HUES64 (cell line): ENCODE measurements at regions not wholly inside any gene's neighbourhood (a gene's known extent, or its start where the extent isn't known, plus 50 kb on each side); places are given as distances from the start of the nearest gene placed in this dataset.
"Not testable (repeated sequence)": the region's sequence is repeated elsewhere in the genome, so short reads cannot be mapped to it uniquely, and the experiment has no call there.

ENCODE experiments used
- H3K27ac ChIP-seq: 2 replicates; pipeline ENCODE4 v1.7.0; 2013; ENCODE audit warnings: low read depth, low read length, inconsistent platforms
- H3K27me3 ChIP-seq: 2 replicates; pipeline ENCODE4 v1.6.1; 2013; ENCODE audit warnings: mild to moderate bottlenecking, low read length; ENCODE audit not compliant: insufficient read depth
- H3K36me3 ChIP-seq: 2 replicates; pipeline ENCODE4 v1.6.1; 2013; ENCODE audit warnings: mild to moderate bottlenecking, low read length; ENCODE audit not compliant: insufficient read depth
- H3K4me1 ChIP-seq: 2 replicates; pipeline ENCODE4 v1.6.1; 2013; ENCODE audit warnings: mild to moderate bottlenecking, low read length, moderate library complexity; ENCODE audit not compliant: insufficient read depth
- H3K4me3 ChIP-seq: 2 replicates; pipeline ENCODE4 v1.5.1; 2013; ENCODE audit warnings: mild to moderate bottlenecking, low read length, moderate library complexity
- H3K9ac ChIP-seq: 2 replicates; pipeline ENCODE4 v1.6.1; 2013; ENCODE audit warnings: mild to moderate bottlenecking, low read depth, low read length
- H3K9me3 ChIP-seq: 2 replicates; pipeline ENCODE4 v1.6.1; 2013; ENCODE audit warnings: low read depth, low read length; ENCODE audit not compliant: insufficient read depth
- WGBS: fragments of 150-250, 120-280 bp; methylation state at CpG from one replicate; pipeline ENCODE4 v1.1.7; 2013; ENCODE audit warnings: missing lambda C conversion rate; 5-methylcytosine and 5-hydroxymethylcytosine counted together

DNA sequence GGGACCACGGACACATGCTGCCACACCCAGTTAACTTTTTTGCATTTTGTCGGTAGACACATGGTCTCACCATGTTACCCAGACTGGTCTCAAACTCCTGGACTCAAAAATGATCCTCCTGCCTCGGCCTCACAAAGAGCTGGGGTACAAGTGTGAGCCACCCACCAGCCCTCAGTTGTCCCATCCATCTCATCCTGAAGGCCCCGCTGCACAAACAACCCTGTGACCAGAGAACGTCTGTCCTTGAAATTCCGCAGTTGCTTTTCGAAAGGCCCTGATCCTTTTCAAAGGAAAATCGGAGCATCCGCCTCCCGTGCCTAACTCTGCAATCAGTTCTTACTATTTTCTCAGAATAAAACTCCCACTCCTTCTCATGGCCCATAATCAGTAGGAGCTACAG lies 138.3 kb upstream of the USP29 start:
- H3K27ac ChIP-seq, H3K27me3 ChIP-seq, H3K36me3 ChIP-seq, H3K4me3 ChIP-seq, H3K9ac ChIP-seq, H3K4me1 ChIP-seq: not testable (repeated sequence)
- H3K9me3 ChIP-seq, result peaks cover 92% of the 10 kb centered on the region
- 82% methylated on average over 10 of the region's 10 CpGs for WGBS

GRCh38 chr19:56983171-56983570 lies 136.6 kb upstream of the USP29 start:
- Histone ChIP-seq H3K36me3 (no peaks in the 10 kb centered on the region), H3K9ac (no peak overlapping the region), H3K4me1 (no peaks in the 10 kb centered on the region), H3K27me3 (no peaks in the 10 kb centered on the region), H3K27ac (no peak overlapping the region), H3K4me3 (no peak overlapping the region), H3K9me3 (peaks cover 92% of the 10 kb centered on the region)
- 79% methylated on average over 7 of the region's 7 CpGs for WGBS

- H3K9ac ChIP-seq, result no peak overlapping the region
- H3K4me3 ChIP-seq, result no peak overlapping the region
- WGBS, result 41% methylated on average over 2 of the region's 3 CpGs
- H3K27me3 ChIP-seq, result no peaks in the 10 kb centered on the region
- no peaks in the 10 kb centered on the region for H3K36me3 ChIP-seq
- H3K27ac ChIP-seq, result no peak overlapping the region
- peaks cover 91% of the 10 kb centered on the region for H3K9me3 ChIP-seq
- no peaks in the 10 kb centered on the region for H3K4me1 ChIP-seq
Observed at GRCh38 chr19:56983804-56984203, 136.0 kb upstream of the USP29 start.

DNA sequence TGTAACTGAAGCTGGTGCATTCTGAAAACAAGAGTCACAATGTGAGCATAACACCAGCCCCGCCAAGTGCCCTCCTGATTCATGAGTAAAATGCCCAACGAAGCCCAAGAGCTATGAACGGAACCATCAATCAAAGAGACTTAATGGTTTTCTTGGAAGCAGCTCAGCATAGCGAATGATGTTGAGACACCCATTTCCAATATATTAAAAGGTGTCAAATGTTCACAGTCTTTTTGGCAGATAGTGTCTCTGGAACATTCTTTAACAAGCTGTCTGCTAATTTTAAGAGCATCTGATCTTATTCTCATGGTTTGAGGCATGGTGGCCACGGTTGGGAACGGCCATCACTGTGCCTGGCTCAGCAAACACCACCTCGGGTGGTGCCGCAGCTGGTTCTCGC lies 133.4 kb upstream of the USP29 start:
- peaks cover 88% of the 10 kb centered on the region for H3K9me3 ChIP-seq
- no peaks in the 10 kb centered on the region for H3K4me1 ChIP-seq
- WGBS, result 70% methylated on average over 8 of the region's 9 CpGs
- H3K4me3 ChIP-seq, result no peak overlapping the region
- no peak overlapping the region for H3K27ac ChIP-seq
- H3K27me3 ChIP-seq, result no peaks in the 10 kb centered on the region
- H3K9ac ChIP-seq, result no peak overlapping the region
- H3K36me3 ChIP-seq, result no peaks in the 10 kb centered on the region

GRCh38 chr19:56987184-56987583 lies 132.6 kb upstream of the USP29 start:
- H3K4me3 ChIP-seq, result no peak overlapping the region
- peaks cover 89% of the 10 kb centered on the region for H3K9me3 ChIP-seq
- H3K9ac ChIP-seq, result no peak overlapping the region
- H3K36me3 ChIP-seq, result no peaks in the 10 kb centered on the region
- H3K27me3 ChIP-seq, result no peaks in the 10 kb centered on the region
- H3K4me1 ChIP-seq, result no peaks in the 10 kb centered on the region
- 82% methylated on average over 15 of the region's 15 CpGs for WGBS
- no peak overlapping the region for H3K27ac ChIP-seq

DNA sequence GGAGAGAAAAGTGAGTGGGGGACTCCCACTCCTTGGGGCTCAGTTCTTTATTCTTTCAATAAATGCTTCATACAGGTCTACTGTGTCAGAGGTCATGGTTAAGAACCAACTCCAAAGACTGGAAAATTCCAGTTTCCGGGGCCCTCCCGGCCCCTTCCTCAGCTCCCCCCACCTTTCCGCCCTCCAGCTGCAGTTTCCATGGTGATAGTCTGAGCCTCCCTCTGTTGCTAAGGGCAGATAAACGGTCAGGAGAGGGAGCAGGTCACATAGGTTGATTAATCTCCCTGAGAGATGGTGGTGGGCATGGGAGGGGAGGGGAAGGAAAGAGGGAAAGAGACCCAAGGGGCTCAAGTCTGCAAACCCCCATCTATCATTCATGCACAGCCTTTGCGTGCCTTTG lies 131.5 kb upstream of the USP29 start:
- no peak overlapping the region for H3K27ac ChIP-seq
- WGBS, result 80% methylated on average over 4 of the region's 5 CpGs
- H3K9ac ChIP-seq, result no peak overlapping the region
- no peaks in the 10 kb centered on the region for H3K27me3 ChIP-seq
- no peaks in the 10 kb centered on the region for H3K36me3 ChIP-seq
- peaks cover 89% of the 10 kb centered on the region for H3K9me3 ChIP-seq
- no peaks in the 10 kb centered on the region for H3K4me1 ChIP-seq
- H3K4me3 ChIP-seq, result no peak overlapping the region

GRCh38 chr19:56991912-56992311 lies 127.9 kb upstream of the USP29 start:
- H3K4me3 ChIP-seq, result no peak overlapping the region
- H3K36me3 ChIP-seq, result no peaks in the 10 kb centered on the region
- WGBS, result 60% methylated on average over 7 of the region's 7 CpGs
- H3K4me1 ChIP-seq, result no peaks in the 10 kb centered on the region
- no peak overlapping the region for H3K9ac ChIP-seq
- no peak overlapping the region for H3K27ac ChIP-seq
- peaks cover 83% of the 10 kb centered on the region for H3K9me3 ChIP-seq
- H3K27me3 ChIP-seq, result no peaks in the 10 kb centered on the region

DNA sequence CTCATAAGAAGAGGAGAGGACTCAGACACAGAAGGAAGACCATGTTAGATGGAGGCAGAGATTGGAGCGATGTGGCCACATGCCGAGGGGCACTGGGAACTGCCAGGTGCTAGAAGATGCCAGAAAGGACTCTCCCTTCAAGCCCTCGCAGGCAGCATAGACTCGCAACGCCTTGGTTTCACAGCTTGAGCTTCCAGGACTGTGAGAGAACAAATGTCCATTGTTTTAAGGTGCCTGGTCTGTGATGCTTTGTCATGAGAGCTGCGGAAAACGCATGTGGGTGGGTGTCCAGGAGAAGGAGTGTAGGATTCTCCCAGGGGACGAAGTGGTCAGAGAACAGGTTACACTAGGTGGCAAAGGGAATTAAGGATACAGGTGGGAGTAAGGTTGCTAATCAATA lies 125.9 kb upstream of the USP29 start:
- Histone ChIP-seq H3K9me3 (peaks cover 83% of the 10 kb centered on the region), H3K27me3 (no peaks in the 10 kb centered on the region), H3K27ac (no peak overlapping the region), H3K4me3 (no peak overlapping the region), H3K36me3 (no peaks in the 10 kb centered on the region), H3K4me1 (no peaks in the 10 kb centered on the region), H3K9ac (no peak overlapping the region)
- 80% methylated on average over 8 of the region's 8 CpGs for WGBS

- 77% methylated on average over 22 of the region's 23 CpGs for WGBS
- Histone ChIP-seq H3K9ac (no peak overlapping the region), H3K9me3 (peaks cover 84% of the 10 kb centered on the region), H3K4me1 (no peaks in the 10 kb centered on the region), H3K27me3 (no peaks in the 10 kb centered on the region), H3K4me3 (no peak overlapping the region), H3K36me3 (no peaks in the 10 kb centered on the region), H3K27ac (no peak overlapping the region)
Observed at GRCh38 chr19:56994251-56995017, 125.4 kb upstream of the USP29 start.

- Histone ChIP-seq H3K27me3 (no peaks in the 10 kb centered on the region), H3K27ac (no peak overlapping the region), H3K9ac (no peak overlapping the region), H3K9me3 (peaks cover 84% of the 10 kb centered on the region), H3K36me3 (no peaks in the 10 kb centered on the region), H3K4me1 (no peaks in the 10 kb centered on the region), H3K4me3 (no peak overlapping the region)
- WGBS, result 92% methylated on average over 9 of the region's 9 CpGs
Observed at GRCh38 chr19:56995303-56995702, 124.5 kb upstream of the USP29 start.

DNA sequence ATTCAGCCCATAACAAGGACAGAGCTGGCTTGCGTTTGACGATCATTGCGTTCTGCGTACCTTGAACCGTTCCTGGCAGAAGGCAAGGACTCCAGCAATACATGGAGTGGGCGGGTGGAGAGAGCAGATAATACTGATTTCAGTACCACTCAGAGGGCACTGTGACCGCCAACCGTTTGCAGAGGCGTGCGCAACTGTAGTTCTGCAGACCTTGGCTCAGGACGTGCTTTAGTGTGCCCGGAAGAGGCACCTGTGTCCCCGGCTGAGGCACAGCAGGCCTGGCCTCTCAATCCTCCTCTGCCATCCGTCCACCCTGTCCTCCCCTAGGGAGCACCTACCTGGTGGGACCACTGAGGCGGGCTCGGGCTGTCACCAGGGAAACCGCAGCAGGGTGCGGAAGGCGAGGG lies 117.6 kb upstream of the USP29 start:
- no peaks in the 10 kb centered on the region for H3K36me3 ChIP-seq
- no peak overlapping the region for H3K27ac ChIP-seq
- H3K27me3 ChIP-seq, result no peaks in the 10 kb centered on the region
- H3K4me1 ChIP-seq, result no peaks in the 10 kb centered on the region
- H3K9me3 ChIP-seq, result peaks cover 79% of the 10 kb centered on the region
- H3K4me3 ChIP-seq, result no peak overlapping the region
- WGBS, result 84% methylated on average over 19 of the region's 19 CpGs
- no peak overlapping the region for H3K9ac ChIP-seq

DNA sequence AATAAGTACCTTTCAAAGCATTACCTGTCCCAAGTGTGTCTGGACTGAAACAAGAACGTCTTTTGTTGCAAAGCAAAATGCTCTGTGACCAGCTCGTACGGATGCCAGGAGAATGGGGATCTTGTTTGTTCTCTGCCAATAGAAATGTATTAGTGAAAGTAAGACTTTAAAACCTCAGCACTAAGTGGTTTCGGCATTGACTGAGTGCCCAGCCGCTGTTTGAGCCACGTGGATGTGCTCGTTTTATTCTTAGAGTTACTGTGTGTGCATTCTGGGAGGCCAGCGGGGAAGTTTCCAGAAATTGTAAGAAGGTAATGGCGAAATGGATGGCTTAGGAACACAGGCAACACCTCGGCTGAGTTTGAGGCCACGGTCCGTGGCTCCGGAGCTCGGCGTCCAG lies 117.1 kb upstream of the USP29 start:
- Histone ChIP-seq H3K27me3 (no peaks in the 10 kb centered on the region), H3K36me3 (no peaks in the 10 kb centered on the region), H3K9me3 (peaks cover 80% of the 10 kb centered on the region), H3K9ac (no peak overlapping the region), H3K4me1 (no peaks in the 10 kb centered on the region), H3K4me3 (no peak overlapping the region), H3K27ac (no peak overlapping the region)
- 83% methylated on average over 15 of the region's 15 CpGs for WGBS
